Neural cell (in vitro differentiated cells): ENCODE measurements at regions not wholly inside any gene's neighbourhood (a gene's known extent, or its start where the extent isn't known, plus 50 kb on each side); places are given as distances from the start of the nearest gene placed in this dataset.

ENCODE experiments used
- EZH2 ChIP-seq: fragments of 200-600, 300-800 bp; shearing (Covaris generic), sonication (generic); IDR thresholded peaks from 2 replicates; pipeline ENCODE4 v1.6.1; 2014; ENCODE audit warnings: antibody characterized with exemption, low read length, borderline replicate concordance, mild to moderate bottlenecking; ENCODE audit not compliant: insufficient read depth, poor library complexity, severe bottlenecking
- SMC3 ChIP-seq: fragments of 450-650 bp; conservative IDR thresholded peaks from 2 replicates; pipeline ENCODE4 v1.6.1; 2014; ENCODE audit warnings: antibody characterized with exemption, mild to moderate bottlenecking, moderate library complexity; ENCODE audit not compliant: poor library complexity
- TF ChIP-seq, protein P1 (sequence below): fragments of 450-650 bp; IDR thresholded peaks from 2 replicates; pipeline ENCODE4 v1.5.1; 2014; ENCODE audit warnings: antibody characterized with exemption, mild to moderate bottlenecking, moderate library complexity; ENCODE audit not compliant: poor library complexity, severe bottlenecking
- TF ChIP-seq, protein P2 (sequence below): IDR thresholded peaks from 2 replicates; pipeline ENCODE4 v1.6.1; 2012; ENCODE audit warnings: borderline replicate concordance

DNA sequence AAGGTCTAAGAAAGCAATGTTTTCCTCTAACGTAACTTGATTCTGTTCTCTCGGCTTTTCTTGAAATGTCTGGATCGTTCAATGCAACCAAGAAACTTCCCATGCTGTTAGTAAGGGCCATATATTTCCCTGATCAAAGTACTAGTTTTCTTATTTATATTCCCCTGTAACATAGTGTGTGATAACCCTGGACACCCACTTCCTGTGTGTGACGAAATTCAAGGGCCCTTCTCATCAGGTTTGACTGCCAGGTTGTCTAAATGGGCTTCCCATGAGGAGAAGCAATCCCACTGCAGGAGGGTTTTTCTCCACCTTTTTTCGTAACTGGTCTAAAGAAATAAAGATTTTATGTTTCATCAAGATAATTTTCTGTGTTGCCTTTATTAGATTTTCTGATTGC, 102.6 kb upstream of the RPS6KA2 start:
- TF ChIP-seq, protein P1, sequence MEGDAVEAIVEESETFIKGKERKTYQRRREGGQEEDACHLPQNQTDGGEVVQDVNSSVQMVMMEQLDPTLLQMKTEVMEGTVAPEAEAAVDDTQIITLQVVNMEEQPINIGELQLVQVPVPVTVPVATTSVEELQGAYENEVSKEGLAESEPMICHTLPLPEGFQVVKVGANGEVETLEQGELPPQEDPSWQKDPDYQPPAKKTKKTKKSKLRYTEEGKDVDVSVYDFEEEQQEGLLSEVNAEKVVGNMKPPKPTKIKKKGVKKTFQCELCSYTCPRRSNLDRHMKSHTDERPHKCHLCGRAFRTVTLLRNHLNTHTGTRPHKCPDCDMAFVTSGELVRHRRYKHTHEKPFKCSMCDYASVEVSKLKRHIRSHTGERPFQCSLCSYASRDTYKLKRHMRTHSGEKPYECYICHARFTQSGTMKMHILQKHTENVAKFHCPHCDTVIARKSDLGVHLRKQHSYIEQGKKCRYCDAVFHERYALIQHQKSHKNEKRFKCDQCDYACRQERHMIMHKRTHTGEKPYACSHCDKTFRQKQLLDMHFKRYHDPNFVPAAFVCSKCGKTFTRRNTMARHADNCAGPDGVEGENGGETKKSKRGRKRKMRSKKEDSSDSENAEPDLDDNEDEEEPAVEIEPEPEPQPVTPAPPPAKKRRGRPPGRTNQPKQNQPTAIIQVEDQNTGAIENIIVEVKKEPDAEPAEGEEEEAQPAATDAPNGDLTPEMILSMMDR = no peak
- TF ChIP-seq, protein P2, sequence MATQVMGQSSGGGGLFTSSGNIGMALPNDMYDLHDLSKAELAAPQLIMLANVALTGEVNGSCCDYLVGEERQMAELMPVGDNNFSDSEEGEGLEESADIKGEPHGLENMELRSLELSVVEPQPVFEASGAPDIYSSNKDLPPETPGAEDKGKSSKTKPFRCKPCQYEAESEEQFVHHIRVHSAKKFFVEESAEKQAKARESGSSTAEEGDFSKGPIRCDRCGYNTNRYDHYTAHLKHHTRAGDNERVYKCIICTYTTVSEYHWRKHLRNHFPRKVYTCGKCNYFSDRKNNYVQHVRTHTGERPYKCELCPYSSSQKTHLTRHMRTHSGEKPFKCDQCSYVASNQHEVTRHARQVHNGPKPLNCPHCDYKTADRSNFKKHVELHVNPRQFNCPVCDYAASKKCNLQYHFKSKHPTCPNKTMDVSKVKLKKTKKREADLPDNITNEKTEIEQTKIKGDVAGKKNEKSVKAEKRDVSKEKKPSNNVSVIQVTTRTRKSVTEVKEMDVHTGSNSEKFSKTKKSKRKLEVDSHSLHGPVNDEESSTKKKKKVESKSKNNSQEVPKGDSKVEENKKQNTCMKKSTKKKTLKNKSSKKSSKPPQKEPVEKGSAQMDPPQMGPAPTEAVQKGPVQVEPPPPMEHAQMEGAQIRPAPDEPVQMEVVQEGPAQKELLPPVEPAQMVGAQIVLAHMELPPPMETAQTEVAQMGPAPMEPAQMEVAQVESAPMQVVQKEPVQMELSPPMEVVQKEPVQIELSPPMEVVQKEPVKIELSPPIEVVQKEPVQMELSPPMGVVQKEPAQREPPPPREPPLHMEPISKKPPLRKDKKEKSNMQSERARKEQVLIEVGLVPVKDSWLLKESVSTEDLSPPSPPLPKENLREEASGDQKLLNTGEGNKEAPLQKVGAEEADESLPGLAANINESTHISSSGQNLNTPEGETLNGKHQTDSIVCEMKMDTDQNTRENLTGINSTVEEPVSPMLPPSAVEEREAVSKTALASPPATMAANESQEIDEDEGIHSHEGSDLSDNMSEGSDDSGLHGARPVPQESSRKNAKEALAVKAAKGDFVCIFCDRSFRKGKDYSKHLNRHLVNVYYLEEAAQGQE = no peak
- TF ChIP-seq EZH2 = no peak
- TF ChIP-seq SMC3 = no peak
